ENCODE measurements at regions not wholly inside any gene's neighbourhood (a gene's known extent, or its start where the extent isn't known, plus 50 kb on each side); places are given as distances from the start of the nearest gene placed in this dataset.

DNA sequence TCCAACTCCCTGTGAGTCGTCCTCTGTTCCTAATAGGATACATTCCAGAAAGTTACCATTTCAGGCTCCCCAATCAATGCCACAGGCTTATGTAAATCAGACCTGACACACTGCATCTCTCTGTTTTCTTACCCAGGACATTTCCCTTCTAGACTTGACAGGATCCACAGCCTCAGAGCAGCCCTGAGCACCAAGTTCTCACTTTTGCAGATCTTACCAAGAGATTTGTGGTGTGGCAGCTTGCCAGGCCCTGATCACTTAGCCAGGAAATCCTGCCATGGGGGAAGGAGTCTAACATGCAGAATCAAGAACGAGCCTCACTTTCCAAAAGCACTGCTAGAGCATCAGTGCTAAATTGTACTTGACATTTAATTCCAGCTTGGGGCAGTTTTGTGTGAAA lies 202.9 kb downstream of the TBX15 start:
- Mint-ChIP-seq H3K4me3 (no peak overlapping the region), H3K4me1 (no peaks in the 10 kb centered on the region), H3K36me3 (no peaks in the 10 kb centered on the region)

DNA sequence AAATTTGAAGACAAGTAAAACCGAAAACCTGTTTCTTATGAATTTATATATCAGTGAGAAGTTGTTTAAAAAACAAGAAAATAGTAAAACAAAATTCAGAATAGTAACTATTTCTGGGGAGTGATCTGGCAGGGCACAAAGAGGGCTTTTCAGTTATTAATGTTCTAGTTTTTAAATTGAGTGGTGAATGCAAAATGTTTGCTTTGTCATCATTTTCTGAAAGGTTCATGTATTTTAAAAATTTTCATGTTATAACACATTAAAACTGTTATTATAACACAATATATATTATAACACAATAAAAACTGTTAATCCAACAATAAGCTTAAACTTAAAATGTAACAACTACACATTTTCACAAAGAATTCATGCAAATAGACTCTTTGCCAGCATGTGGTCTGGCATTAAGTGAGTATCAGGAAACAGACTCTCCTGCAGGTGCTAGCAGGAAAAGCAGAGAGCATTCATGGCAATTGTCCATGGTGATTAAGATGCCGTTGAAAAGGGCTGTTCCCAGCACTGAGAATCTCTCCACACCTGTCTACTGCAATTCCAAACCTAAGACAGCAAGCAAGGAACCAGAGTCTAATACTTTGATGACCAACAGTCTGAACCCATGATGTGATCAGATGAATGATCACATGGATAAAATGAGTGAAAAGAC lies 204.9 kb downstream of the TBX15 start:
- Mint-ChIP-seq H3K36me3 (no peaks in the 10 kb centered on the region), H3K27me3 (no peaks in the 10 kb centered on the region), H3K4me1 (no peaks in the 10 kb centered on the region), H3K4me3 (no peak overlapping the region), H3K27ac (no peak overlapping the region), H3K9me3 (peaks cover 0 to 5% of the 10 kb centered on the region in 2 donors)
- DNase-seq (no peak), ATAC-seq (replicated peaks) (no peak)

More for the DNA sequence above, 202.9 kb downstream of the TBX15 start:
- H3K9me3 Mint-ChIP-seq: peaks cover 3% of the 10 kb centered on the region in 2 donors
- no peak overlapping the region for H3K27ac Mint-ChIP-seq
- no peak for ATAC-seq (replicated peaks)
- DNase-seq: no peak
- no peaks in the 10 kb centered on the region for H3K27me3 Mint-ChIP-seq

DNA sequence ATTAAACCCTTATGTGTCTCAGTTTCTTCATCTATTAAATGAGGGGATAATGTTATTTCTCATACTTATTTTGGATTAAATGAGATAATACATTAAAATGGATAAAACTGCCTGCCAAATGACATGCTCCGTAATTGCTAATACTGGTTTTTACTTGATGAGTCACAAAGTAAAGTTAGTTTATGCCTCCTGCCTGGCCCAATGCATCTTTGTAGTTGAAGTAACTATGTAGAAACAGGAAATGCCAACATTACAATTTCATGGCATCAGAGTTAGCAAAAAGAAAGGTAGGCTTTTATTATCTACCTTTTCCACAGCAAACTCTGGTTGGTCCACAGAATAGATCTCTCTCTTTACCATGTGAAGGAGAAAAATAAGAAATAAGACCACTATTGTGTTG lies 214.5 kb downstream of the TBX15 start:
- DNase-seq (no peak), ATAC-seq (replicated peaks) (no peak)
- Mint-ChIP-seq H3K27me3 (no peaks in the 10 kb centered on the region), H3K4me3 (no peak overlapping the region), H3K4me1 (no peaks in the 10 kb centered on the region), H3K27ac (no peak overlapping the region), H3K36me3 (no peaks in the 10 kb centered on the region), H3K9me3 (peaks cover 9 to 19% of the 10 kb centered on the region in 2 donors)

DNA sequence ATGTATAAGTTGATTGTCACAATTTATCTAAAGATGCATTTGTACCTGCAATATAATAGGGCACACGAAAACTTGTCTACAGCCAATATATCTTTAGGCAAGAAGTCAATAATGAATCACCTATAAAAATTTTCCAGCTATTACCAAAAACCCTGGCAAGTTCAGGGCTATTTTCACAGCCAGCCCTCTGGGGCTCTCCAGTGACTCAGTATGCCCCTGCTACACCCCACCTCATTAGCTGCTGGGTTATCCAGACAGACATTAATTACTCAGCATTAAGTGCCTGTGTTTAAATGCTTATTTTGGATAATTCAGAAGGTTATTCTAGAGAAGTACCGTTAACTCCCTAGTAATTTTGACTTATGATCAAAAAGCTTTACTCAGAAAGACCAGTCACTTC lies 220.2 kb downstream of the TBX15 start:
- Mint-ChIP-seq H3K36me3 (no peaks in the 10 kb centered on the region), H3K9me3 (peaks cover 8 to 10% of the 10 kb centered on the region in 2 donors), H3K27me3 (no peaks in the 10 kb centered on the region), H3K27ac (no peak overlapping the region), H3K4me1 (no peaks in the 10 kb centered on the region), H3K4me3 (no peak overlapping the region)
- no peak for DNase-seq
- no peak for ATAC-seq (replicated peaks)

DNA sequence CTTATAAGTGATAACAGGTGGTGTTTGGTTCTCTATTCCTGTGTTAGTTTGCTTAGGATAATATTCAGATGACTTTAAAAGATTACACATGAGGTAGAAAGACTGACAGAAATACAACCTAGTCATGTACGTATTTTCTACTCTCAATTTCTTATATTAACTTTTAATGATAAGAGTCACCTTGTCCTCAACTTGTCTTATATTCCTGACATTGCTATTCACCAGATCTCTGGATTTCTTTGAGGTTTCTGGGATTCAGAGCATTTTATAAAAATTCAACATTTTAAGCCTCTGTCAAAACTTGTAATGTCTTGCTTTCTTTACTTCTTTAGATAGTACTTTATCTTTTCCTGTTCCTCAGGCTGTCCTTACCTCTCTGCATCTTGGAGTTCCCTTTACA lies 234.2 kb downstream of the TBX15 start:
- H3K27me3 Mint-ChIP-seq: no peaks in the 10 kb centered on the region
- no peak for DNase-seq
- no peak overlapping the region for H3K4me3 Mint-ChIP-seq
- no peak for ATAC-seq (replicated peaks)
- H3K4me1 Mint-ChIP-seq: no peaks in the 10 kb centered on the region
- H3K27ac Mint-ChIP-seq: no peak overlapping the region
- no peaks in the 10 kb centered on the region for H3K36me3 Mint-ChIP-seq
- H3K9me3 Mint-ChIP-seq: peaks cover 0 to 3% of the 10 kb centered on the region in 2 donors

DNA sequence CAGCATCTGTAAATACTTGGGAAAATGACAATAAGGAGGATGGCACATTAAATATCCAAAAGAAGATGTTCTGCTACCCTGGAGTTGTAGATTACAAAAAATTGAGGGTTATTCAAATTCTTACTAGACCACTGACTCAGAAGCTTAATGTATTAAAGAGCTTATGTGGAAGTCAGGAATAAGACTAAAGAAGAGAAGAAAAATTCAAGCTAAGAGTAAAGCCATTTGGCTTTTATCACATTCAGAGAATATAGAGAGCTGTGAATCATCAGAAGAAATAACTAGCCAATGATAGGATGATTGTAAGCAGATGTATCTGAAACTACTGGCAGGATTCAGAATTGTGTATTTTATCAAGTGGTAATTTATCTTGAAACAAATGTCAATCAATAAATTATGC lies 237.0 kb downstream of the TBX15 start:
- H3K27me3 Mint-ChIP-seq: no peaks in the 10 kb centered on the region
- H3K9me3 Mint-ChIP-seq: peaks cover 0 to 4% of the 10 kb centered on the region in 2 donors
- DNase-seq (no peak), ATAC-seq (replicated peaks) (no peak)
- peak overlapping the region; percentile 15 for H3K27ac Mint-ChIP-seq
- H3K4me3 Mint-ChIP-seq: no peak overlapping the region
- H3K36me3 Mint-ChIP-seq: no peaks in the 10 kb centered on the region
- H3K4me1 Mint-ChIP-seq: no peaks in the 10 kb centered on the region

DNA sequence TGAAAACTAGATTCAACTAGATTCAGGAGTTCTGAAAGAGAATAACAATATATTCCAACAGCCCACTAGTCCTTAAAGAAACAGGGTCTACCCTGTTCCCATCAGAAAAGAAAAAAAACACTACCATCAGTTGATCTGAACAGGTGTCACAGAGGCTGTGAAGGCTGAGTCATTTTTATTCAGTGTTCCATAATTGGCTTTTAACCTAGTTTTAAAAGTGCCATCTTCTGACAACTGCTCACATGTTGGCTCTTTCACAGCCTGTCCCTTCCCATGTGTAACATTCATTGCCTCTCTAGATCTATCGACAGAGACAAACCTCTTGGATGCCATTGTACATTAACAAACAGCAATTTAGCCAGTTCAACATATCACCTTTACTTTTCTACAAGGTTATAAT lies 243.7 kb downstream of the TBX15 start:
- DNase-seq (no peak), ATAC-seq (replicated peaks) (no peak)
- Mint-ChIP-seq H3K4me1 (no peaks in the 10 kb centered on the region), H3K36me3 (no peaks in the 10 kb centered on the region), H3K27ac (no peak overlapping the region), H3K9me3 (peaks cover 0 to 5% of the 10 kb centered on the region in 2 donors), H3K27me3 (no peaks in the 10 kb centered on the region), H3K4me3 (no peak overlapping the region)

DNA sequence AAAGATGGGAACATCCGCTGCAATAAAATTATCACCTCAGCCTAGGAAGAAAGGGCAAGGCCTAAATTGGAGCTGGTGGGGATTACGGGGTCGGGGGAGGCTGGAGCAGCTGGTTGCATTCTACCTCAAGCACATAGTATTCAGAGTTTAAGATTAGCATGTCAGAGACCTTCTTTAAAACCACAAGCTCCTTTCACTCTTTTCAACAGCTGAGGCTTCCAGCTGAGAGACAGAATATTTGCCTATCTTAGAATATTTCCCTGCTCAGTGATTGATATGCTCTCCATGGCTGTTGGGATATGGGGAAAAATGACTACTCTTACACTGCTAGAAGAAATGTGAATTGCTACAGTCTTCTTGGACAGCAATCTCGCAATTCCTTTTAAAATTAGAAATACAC lies 248.6 kb downstream of the TBX15 start:
- no peaks in the 10 kb centered on the region for H3K4me1 Mint-ChIP-seq
- no peak overlapping the region for H3K4me3 Mint-ChIP-seq
- no peaks in the 10 kb centered on the region for H3K36me3 Mint-ChIP-seq
- DNase-seq (no peak), ATAC-seq (replicated peaks) (no peak)
- H3K27ac Mint-ChIP-seq: no peak overlapping the region
- peaks cover 4 to 9% of the 10 kb centered on the region in 2 donors for H3K9me3 Mint-ChIP-seq
- no peaks in the 10 kb centered on the region for H3K27me3 Mint-ChIP-seq

DNA sequence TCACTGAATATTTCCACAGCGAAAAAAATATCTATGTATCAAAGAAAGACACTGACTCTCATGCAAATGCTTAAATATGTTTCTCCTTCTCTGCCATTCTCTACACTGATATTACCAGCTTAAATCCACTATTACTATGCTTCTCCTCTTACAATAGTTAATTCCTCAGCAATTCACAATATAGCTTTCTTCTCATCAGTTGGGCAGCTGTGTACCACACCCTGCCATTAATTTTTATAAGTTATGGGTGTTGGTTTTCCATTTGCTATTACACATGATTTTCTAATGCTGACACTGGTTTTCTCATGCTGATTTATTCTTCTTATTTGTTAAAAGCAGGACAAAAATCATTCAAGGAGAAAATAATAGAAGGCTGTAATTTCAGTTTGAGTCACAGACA lies 251.8 kb downstream of the TBX15 start:
- DNase-seq (no peak), ATAC-seq (replicated peaks) (no peak)
- Mint-ChIP-seq H3K4me3 (no peak overlapping the region), H3K27ac (no peak overlapping the region), H3K9me3 (peaks cover 4 to 6% of the 10 kb centered on the region in 2 donors), H3K4me1 (no peaks in the 10 kb centered on the region), H3K27me3 (no peaks in the 10 kb centered on the region), H3K36me3 (no peaks in the 10 kb centered on the region)

DNA sequence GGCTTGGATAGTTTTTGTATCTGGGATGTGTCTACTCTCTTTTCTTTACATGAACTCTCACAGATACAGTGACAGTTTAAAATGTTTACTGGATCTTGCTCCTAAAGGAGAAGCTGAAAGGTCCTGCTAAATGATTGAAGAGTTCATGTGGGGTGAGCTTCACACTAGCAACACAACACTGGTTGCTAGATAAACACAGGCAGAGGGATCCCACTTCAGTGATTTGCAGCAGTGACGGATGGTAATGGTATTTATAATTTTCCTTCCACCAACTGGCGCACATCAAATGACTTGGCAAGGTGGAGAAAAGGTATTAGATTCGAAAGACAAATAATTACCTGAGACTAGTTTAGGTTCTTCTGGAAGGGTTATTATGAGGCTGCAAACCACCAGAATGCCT lies 270.2 kb downstream of the TBX15 start:
- no peaks in the 10 kb centered on the region for H3K4me1 Mint-ChIP-seq
- no peaks in the 10 kb centered on the region for H3K36me3 Mint-ChIP-seq
- no peak overlapping the region for H3K27ac Mint-ChIP-seq
- no peaks in the 10 kb centered on the region for H3K27me3 Mint-ChIP-seq
- no peak overlapping the region for H3K4me3 Mint-ChIP-seq
- ATAC-seq (replicated peaks) (no peak), DNase-seq (no peak)
- peaks cover 0 to 13% of the 10 kb centered on the region in 2 donors for H3K9me3 Mint-ChIP-seq

DNA sequence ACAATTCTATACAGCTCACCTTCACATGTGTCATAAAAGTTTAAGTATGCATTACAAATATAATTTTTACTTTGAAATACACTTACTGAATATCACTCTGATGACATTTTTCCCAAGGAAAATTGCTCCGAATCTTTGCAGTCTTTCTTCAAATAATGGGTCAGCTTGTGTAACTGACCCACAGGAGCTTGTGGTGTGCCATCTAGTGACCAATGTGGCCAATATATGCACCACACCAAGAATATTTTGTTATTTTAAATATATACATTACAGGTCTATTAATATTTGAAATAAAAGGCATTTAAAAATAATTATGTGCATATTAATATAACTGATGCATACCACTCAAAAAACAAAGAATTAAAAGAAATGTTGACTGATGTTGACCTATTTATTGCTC lies 271.4 kb downstream of the TBX15 start:
- no peaks in the 10 kb centered on the region for H3K36me3 Mint-ChIP-seq
- H3K27ac Mint-ChIP-seq: no peak overlapping the region
- no peaks in the 10 kb centered on the region for H3K27me3 Mint-ChIP-seq
- H3K9me3 Mint-ChIP-seq: peaks cover 0 to 12% of the 10 kb centered on the region in 2 donors
- no peaks in the 10 kb centered on the region for H3K4me1 Mint-ChIP-seq
- ATAC-seq (replicated peaks): no peak
- H3K4me3 Mint-ChIP-seq: no peak overlapping the region
- no peak for DNase-seq

DNA sequence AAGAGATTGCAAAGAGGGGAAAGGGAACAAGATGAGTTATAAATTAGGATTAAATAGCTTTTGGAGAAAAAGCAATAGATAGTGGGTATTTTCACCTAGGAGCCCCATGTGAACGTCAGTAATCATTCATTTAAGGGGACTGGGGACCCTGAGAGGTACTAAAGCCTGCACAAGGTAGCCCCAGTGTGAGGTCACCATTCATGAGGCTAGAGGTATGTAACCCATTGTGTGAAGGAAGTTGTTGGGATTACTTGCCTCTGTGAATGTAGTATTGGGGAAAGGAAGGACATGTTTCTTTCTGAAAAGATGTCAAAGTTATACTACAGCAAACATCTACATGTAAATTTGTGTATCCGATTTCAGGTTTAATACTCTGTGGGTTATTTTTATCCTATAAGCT lies 276.8 kb downstream of the TBX15 start:
- H3K4me3 Mint-ChIP-seq: no peak overlapping the region
- no peaks in the 10 kb centered on the region for H3K27me3 Mint-ChIP-seq
- H3K36me3 Mint-ChIP-seq: no peaks in the 10 kb centered on the region
- H3K9me3 Mint-ChIP-seq: peaks cover 3 to 6% of the 10 kb centered on the region in 2 donors
- DNase-seq (no peak), ATAC-seq (replicated peaks) (no peak)
- no peaks in the 10 kb centered on the region for H3K4me1 Mint-ChIP-seq
- no peak overlapping the region for H3K27ac Mint-ChIP-seq

DNA sequence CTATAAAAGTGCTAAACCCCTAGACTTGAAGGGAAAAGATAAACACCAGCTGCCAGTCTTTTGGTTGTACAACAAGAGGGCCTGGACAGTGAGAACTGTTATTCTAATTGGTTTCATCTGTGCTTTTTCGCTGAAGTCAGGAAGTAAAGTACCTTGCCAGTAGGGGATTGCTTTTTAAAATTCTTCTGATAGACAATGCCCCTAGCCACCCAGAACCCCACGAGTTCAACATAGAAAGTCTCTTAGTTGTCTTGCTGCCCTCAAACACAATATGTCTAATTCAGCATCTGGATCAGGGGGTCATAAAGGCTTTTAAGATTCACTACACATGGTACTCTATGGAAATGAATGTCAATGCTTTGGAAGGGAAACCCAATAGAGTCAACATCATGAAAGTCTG lies 289.2 kb downstream of the TBX15 start:
- peaks cover 10 to 11% of the 10 kb centered on the region in 2 donors for H3K9me3 Mint-ChIP-seq
- no peaks in the 10 kb centered on the region for H3K36me3 Mint-ChIP-seq
- ATAC-seq (replicated peaks): no peak
- no peak overlapping the region for H3K27ac Mint-ChIP-seq
- no peaks in the 10 kb centered on the region for H3K27me3 Mint-ChIP-seq
- H3K4me3 Mint-ChIP-seq: no peak overlapping the region
- H3K4me1 Mint-ChIP-seq: no peaks in the 10 kb centered on the region
- DNase-seq: no peak

DNA sequence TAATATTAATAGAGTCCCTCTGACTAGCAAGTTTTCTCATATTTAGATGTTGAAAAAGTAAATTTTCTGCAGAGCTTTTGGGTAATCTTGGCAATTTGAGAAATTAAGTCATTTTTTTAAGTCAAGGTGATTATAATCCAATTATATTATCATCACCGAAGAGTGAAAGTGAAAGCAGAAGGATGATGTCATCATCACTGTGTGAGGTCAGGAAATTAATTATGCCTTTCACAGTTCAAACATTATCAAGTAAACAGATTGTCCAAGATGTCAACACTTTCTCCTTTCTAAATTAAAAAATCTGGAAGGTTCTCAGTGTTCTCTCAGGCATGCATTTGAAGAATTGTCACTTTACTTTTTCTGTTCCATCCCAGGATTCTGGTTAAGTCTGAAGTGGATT lies 296.0 kb downstream of the TBX15 start:
- H3K9me3 Mint-ChIP-seq: peaks cover 0 to 6% of the 10 kb centered on the region in 2 donors
- ATAC-seq (replicated peaks) (no peak), DNase-seq (no peak)
- H3K36me3 Mint-ChIP-seq: no peaks in the 10 kb centered on the region
- no peaks in the 10 kb centered on the region for H3K4me1 Mint-ChIP-seq
- H3K27me3 Mint-ChIP-seq: no peaks in the 10 kb centered on the region
- no peak overlapping the region for H3K4me3 Mint-ChIP-seq
- no peak overlapping the region for H3K27ac Mint-ChIP-seq

DNA sequence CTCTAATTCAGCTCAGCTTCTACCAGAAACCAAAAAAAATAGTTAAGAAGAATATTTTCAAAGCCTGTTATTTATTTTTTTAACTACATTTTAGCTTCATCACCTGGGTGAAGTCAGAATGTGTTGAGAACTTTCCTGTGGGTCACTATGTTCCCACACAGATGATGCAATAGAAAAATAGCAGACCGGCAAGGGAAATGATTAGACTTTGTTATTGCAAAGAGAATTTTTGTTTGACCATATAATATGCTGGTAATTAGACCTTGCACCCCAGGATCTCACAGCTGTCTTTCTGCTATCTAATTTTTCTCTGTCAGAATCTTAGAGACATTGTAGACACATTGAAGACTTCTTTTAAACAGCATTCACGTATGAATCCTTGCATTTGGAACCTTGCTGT lies 299.3 kb downstream of the TBX15 start:
- DNase-seq: no peak
- H3K9me3 Mint-ChIP-seq: peaks cover 0 to 3% of the 10 kb centered on the region in 2 donors
- H3K4me3 Mint-ChIP-seq: no peak overlapping the region
- no peak for ATAC-seq (replicated peaks)
- no peaks in the 10 kb centered on the region for H3K4me1 Mint-ChIP-seq
- no peaks in the 10 kb centered on the region for H3K36me3 Mint-ChIP-seq
- H3K27me3 Mint-ChIP-seq: no peaks in the 10 kb centered on the region
- no peak overlapping the region for H3K27ac Mint-ChIP-seq
